RPMI7951 (cell line): ENCODE measurements at regions not wholly inside any gene's neighbourhood (a gene's known extent, or its start where the extent isn't known, plus 50 kb on each side); places are given as distances from the start of the nearest gene placed in this dataset.
"Not testable (repeated sequence)": the region's sequence is repeated elsewhere in the genome, so short reads cannot be mapped to it uniquely, and the experiment has no call there.

ENCODE experiments used
- DNase-seq: peaks from one replicate; pipeline ENCODE4 v3.0.0-alpha.2; 2012; ENCODE audit warnings: low read depth

DNA sequence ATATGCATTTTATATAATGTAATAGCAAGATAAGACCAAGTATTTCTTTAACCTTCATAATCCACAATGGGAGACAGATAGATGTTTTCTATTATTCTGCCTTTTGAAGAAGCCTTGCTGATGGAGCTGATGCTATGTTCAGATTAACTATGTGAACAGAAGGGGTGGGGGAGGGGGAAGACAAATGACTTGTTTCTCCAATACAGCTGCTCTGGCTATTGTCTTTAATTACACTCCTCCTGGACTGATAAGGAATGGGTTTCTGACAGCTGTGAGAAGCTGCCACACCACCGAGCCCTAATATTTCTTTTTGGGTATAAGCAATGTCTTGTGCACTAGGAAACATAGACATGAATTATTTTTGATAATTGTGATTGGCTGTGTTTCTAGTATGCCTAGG, 62.0 kb downstream of the CAVIN4 start:
- no peak for DNase-seq

DNA sequence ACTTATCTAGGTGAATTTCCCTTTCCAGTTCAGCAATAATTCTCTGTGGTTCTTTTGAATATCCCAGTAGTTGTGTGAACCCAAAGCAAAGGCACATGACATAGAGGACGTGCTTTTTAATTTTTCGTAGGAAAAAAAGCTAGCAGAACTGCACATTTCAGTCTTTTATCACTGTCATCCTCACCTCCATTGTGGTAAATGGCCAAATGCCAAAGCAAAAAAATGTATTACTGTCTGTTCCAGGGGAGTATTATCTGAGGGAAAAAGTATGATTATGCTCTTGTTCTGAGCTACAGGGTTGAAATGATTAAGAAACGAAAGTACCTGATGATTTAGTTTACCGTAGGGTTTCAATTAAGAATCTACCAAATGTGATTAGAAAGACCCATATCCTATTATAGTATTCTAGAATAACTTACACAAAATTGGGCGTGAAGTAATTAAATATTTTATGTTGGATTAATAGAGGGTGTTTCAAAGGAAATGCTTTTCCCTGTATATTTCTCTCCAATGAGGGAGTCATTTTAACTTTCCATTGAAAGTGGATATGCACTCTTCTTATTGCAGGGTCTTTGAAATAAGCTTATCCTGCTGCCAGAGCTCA, 62.7 kb downstream of the CAVIN4 start:
- no peak for DNase-seq

DNA sequence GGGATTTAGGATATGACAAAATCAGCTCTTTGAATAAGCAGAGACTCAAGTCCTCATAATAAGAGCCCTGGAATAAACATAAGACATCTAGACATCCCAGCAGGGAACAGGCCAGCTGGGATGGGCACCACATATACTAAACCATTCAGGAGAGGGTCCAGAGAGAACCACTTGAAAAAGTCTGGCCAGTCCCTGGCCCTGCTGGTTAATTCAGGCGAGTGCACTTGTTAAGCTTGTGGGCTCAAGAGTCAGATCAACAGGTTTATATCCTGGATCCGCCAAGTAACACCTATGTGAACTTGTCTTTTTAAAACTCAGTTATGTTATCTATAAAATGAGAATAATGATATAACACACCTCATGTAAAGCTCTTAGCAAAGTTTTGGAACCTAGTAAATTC, 63.3 kb downstream of the CAVIN4 start:
- DNase-seq: no peak

DNA sequence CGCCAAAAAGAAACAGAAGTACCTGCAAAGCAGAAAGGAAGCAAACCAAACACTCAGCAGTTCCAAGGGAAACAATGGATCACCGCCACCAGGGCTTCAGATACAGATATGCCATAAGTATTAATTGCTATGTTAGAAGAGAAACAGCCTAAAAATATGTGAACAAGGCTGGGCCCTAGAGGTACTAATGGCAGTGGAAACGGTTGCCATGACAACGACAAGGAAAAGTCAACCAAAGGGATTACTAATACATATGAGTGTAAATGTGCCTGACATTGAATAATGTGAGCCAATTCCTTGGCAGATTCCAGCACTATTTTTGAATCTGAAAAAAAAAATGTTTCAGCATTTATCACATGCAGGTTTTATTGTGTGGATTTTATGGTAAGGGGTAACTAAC, 75.0 kb downstream of the CAVIN4 start:
- DNase-seq: peak; percentile 34

DNA sequence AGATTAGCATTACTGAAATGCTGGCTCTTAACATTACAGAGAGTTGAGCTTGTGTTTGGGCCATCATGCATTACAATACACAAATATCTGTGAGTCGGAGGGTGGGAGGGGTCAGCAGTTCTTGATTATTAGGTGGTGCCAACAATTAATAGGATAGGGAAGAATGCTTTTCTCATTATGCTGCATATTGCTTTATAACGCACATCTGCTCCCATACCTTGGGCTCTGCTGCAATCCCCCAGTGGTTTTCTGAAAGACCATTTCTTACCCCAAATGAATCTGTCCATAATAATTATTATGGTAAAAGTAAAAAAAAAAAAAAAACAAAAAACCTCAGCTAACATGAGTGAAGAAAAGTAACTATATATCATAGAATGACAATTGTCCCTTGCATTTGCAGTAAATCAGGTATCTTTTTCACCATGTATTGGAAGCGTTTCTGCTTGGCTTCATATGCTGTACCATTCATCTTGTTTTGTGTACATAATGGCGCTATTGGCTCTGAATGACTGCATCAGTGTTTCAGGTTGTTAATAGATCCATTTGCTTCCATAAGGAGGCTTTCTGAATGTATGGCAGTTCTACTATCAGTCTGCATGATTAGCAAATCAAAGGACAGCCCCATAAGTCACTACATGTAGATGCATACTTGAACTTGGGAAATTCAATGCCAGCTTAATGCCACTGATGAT, 75.9 kb downstream of the CAVIN4 start:
- no peak for DNase-seq

DNA sequence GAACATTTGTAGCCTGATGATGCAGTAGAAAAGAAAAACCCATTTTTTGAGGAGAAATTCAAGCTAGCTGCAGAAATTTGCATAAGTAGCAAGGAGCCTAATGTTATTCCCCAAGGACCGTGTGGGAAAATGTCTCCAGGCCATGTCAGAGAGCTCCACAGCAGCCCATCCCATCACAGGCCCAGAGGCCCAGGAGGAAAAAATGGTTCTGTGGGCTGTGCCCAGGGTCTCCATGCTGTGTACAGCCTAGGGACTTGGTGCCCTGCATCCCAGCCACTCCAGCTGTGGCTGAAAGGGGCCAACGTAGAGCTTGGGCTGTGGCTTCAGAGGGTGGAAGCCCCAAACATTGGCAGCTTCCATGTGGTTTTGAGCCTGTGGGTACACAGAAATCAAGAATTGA, 79.0 kb downstream of the CAVIN4 start:
- not testable (repeated sequence) for DNase-seq

DNA sequence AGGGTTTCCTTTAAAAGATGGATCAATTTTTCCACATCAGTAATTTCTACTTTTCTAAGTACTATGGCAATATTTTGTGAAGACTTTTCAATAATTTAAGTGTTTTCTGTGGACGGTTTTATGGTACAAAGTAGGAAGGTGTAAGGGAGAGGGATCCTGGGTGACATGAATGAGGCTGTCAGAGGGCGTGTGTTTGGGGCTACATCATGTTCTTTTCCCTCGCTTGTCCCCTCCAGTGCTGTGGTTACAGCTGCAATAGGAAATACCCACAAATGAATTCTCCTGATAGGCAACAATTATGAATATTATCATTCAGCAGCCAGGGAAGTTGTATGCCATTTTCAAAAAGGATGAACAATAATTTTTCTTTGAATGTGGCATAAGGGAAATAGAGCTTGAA, 83.8 kb downstream of the CAVIN4 start:
- DNase-seq: no peak

- no peak for DNase-seq
Observed at GRCh38 chr9:100662122-100662521, 84.2 kb downstream of the CAVIN4 start.

- DNase-seq: no peak
Observed at GRCh38 chr9:100667448-100667847, 89.6 kb downstream of the CAVIN4 start.

DNA sequence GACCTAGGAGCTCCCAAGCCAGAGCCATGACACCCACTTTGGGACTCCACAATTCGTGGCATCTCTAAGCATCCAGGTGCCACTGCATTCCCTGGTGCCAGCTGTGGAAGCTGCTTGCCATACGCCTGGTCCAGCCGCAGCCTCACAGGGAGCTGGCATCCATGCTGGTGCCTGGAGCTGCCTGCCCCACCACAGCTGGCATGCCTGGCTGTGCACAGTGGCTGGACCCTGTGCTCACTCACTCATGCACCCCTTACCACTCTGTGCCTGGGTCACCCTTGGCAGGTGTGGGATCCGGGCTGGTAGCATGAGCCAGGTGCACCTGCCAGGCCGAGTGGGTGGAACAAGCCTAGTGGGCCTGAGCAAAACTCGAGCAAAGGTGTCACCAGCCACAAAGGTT, 90.1 kb downstream of the CAVIN4 start:
- DNase-seq: no peak

- no peak for DNase-seq
Observed at GRCh38 chr9:100669968-100670367, 92.1 kb downstream of the CAVIN4 start.

DNA sequence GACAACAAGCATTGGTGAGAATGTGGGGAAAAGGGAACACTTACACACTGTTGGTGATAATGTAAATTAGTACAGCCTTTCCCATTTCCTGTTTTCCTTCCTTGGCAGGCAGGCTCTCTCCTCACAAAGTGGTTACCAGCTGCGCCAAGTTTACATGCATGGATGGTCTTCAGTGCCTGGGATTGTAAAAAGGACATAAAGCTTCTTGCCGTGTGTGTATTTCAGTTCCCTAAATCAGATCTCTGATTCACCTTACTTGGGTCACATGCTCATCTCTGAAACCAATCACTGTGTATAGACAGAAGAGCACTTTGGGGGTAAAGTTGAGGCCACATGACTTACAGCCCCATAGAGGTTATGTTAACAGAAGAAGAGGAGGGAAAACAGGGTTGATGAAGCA, 92.8 kb downstream of the CAVIN4 start:
- no peak for DNase-seq

GRCh38 chr9:100671898-100672297, 94.0 kb downstream of the CAVIN4 start:
- no peak for DNase-seq

- DNase-seq: no peak
Observed at GRCh38 chr9:100673249-100673648, 95.4 kb downstream of the CAVIN4 start.

GRCh38 chr9:100674419-100675122, 96.7 kb downstream of the CAVIN4 start:
- no peak for DNase-seq

GRCh38 chr9:100679834-100680233, 102.0 kb downstream of the CAVIN4 start:
- DNase-seq: no peak

DNA sequence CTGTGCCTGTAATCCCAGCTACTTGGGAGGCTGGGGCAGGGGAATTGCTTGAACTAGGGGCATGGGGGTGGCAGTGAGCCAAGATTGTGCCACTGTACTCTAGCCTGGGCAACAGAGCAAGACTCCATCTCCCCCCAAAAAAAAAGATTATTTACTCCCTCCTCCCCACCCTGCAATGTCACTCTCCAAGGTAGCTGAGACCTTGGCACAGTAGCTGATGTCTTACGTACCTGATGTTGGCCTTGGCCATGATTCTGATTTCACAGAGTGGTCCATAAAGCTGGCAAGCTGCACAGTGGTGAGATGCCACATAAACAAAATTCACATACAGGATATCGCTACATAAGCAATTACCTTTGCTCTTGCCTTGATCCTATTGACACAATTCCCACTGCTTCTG, 108.5 kb downstream of the CAVIN4 start:
- no peak for DNase-seq

DNA sequence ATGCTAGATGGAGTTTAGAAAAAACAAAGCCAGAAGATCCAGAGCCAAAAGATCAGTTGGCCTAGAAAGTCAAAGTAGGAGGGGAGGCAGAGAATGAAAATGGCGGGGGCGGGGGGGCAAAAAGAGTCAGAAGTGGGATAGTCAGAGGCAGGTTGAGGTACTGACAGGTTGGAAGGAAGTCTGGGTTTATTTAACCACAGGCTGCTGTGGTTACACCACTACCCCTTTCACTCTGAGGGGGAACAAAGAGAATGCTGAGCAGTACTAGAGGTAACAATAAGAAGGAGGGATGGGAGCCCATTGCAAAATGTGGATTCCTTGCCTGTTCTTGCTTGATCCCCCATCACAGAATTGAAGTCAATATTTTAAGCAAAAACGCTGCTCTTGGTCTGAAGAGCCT, 111.8 kb downstream of the CAVIN4 start:
- no peak for DNase-seq

DNA sequence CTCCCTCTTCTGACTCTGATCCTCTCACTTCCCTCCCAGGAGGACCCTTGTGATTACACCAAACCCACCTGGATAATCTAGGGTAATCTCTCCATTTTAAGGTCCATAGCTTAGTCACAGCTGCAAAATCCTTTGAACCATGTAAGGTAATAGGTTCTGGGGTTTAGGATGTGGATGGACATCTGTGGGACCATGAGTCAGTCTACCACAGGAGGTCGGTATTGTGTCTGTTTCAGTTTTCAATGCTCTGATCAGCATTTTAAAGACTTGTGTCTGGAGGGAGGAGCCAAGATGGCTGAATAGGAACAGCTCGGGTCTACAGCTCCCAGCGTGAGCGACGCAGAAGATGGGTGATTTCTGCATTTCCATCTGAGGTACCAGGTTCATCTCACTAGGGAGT, 112.6 kb downstream of the CAVIN4 start:
- DNase-seq: peak; percentile 34

GRCh38 chr9:100697339-100697738, 119.5 kb downstream of the CAVIN4 start:
- no peak for DNase-seq

- no peak for DNase-seq
Observed at GRCh38 chr9:100698945-100699344, 121.1 kb downstream of the CAVIN4 start.

DNA sequence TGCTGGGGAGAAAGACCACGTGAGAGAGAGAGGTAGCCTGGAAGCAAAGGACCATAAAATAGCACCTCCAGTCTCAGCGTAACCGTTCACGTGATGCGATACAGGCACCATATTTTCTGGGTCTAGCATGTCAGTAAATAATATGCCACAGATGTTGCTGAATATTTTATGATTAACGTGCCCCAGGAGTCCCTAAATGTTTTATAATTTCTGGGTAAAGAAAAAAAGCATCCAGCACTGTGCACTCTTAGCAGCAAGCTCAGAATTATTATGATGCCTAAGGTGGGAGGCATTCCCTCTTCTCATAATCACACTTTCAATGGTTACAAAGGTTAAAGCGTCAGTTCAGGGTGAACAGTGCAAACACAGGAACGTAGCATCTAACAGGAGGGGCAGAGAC, 121.8 kb downstream of the CAVIN4 start:
- DNase-seq: no peak

- DNase-seq: peak; percentile 13
Observed at GRCh38 chr9:100700689-100701318, 122.9 kb downstream of the CAVIN4 start.
